GM18873 (cell line): ENCODE measurements at regions not wholly inside any gene's neighbourhood (a gene's known extent, or its start where the extent isn't known, plus 50 kb on each side); places are given as distances from the start of the nearest gene placed in this dataset.

Experiments used
- ATAC-seq: cut with Tn5 transposase; IDR thresholded peaks from one replicate; pipeline ENCODE4 v1.9.1; 2021; ENCODE audit warnings: mild to moderate bottlenecking, moderate library complexity, moderate number of reproducible peaks; ENCODE audit not compliant: unreplicated experiment, low FRiP score

DNA sequence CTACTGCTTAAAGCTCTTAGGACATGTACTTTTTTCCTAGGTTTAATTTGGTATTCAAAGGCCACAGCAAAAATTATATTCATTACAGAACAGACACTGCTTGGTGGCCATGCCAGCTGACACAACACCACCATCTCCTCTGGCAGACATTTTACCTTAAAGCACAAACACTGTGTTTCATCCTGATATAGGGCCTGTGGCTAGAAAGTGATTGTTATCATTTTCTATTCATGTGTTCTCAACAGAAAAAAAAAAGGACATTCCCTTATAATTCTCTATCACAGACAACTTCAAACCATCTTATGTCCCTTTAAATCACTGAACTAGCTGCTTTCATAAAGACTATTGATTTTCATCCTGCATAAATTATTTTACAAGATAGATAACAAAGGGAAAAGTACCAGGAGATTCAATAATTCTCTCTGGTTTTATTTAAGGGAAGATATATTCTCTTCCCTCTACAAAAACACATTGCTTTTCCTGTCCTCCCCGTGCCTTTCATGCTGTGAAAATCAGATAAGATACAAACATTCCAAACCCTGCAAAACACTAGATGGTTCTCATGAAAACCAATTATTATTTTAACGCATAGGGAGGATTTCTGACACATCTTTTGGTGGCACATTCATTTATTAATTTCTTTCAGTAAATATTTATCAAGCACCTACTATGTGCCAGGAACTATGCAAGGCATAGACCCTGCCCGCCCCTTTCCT lies 139.3 kb upstream of the TMCC3 start:
- ATAC-seq, result no peak

DNA sequence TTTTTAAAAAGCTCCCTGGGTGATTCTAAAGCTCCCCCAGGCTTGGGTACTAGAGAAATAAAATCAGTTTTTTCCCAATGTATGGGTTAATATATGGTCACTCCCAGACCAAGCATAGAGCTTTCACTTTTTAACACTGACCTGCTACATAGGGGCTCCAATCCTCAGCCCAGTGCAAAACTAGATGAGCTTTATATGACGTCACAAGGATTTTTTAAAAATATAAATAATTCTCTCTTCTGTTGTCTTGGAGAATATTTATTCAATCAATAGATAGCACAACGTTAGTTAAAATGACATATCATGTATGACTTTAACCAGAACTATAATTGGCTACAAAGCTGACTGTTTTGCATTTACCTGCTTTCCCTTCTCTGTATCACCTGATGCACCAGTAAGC lies 137.9 kb upstream of the TMCC3 start:
- ATAC-seq, result no peak

DNA sequence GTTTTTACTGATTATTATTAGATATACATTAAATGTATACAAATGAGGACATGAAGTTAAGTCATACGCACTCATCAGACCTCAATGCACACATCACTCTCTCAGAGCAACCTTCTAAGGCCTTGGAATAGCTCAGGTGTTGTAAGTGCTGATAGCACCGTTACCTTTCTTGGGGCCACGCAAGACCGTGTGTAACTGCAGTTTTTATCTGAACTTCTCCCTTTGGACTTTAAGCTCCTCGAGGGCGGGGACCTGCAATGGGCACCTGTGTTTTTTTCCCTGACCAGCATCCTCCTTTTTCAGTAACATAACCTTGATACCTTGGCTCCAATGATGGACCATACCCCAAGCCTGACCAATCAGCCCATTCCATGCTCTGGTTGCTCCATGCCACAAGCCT lies 136.5 kb upstream of the TMCC3 start:
- ATAC-seq, result no peak

DNA sequence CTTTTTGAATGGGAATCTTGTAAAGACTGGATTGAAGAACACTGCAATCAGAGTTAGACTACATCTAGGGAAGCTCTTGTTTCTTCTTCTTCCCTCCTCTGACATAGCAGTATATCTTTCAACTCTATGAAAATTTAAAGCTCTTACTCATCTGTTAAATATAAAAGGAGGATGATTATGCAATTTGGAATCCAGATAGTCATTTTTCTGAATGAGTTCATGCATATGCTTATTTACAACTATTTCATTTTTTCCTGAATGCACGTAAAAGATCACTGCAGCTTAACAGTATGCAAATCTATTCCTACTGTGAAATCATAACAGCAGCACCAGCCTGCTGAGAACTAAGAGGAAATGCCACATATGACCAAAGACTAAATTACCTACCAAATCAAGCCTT lies 133.5 kb upstream of the TMCC3 start:
- no peak for ATAC-seq

DNA sequence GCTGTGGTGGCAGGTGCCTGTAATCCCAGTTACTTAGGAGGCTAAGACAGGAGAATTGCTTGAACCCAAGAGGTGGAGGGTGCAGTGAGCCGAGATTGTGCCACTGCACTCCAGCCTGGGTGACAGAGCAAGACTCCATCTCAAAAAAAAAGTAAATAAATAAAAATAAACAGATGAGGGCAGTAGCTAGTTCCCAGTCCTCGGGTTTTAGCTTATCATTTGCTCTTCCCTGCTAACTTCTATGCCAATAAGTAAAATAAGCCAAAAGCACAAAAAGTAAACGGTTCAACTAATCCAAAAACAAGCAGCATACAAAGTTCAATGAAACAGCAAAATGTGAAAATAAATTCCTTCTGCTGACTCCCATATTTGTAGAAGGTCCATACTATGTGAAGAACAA lies 133.0 kb upstream of the TMCC3 start:
- no peak for ATAC-seq

DNA sequence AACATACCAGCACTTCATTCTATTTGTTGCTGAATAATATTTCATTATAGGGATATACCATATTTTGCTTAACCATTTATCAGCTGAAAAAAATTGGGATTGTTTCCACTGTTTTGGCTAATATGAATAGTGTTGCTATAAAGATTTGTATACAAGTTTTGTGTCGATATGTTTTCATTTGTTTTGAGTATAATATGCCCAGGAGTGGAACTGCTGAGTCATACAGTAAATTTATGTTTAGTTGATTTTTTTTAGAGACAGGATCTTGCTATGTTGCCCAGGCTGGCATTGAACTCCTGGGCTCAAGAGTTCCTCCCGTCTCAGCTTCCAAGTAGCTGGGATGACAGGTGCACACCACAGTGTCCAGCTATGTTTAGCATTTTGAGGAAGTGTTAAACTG lies 131.5 kb upstream of the TMCC3 start:
- no peak for ATAC-seq

DNA sequence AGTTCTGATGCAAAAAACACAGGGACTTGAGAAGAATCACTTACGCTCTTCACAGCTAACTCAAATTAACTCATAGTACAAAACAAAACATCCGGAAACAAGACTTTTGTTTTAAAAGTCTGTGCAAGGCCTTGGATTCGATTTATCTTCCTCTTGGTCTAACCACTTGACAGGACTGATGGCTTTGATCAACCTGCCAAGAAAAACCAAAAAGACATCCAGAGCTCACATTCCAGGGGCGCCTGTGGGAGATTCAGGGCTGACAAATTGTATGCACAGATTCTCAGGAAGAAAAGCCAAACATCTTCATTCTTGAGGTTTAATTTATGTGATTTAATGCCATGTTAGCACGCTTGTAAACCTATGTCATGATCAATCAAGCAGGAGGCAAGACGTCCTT lies 129.1 kb upstream of the TMCC3 start:
- ATAC-seq, result no peak

DNA sequence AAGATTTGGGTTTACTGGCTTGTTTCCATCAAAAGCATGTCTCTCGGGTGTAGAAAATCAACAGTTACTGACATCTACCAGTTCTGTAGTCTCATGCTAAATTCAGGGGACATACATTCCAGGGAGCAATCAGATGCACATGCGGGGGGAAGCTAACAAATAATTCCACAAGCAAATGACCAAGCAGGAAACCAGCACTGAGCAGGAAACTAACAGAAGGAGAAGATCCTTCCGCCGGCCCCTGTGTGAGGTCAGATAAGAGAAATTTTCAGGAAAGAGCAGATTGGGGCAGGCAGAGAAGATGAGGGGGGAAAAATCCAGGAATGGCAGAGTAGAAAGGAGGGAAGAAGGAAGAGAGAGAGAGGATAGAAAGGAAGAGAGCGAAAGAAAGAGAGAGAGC lies 127.6 kb upstream of the TMCC3 start:
- no peak for ATAC-seq

DNA sequence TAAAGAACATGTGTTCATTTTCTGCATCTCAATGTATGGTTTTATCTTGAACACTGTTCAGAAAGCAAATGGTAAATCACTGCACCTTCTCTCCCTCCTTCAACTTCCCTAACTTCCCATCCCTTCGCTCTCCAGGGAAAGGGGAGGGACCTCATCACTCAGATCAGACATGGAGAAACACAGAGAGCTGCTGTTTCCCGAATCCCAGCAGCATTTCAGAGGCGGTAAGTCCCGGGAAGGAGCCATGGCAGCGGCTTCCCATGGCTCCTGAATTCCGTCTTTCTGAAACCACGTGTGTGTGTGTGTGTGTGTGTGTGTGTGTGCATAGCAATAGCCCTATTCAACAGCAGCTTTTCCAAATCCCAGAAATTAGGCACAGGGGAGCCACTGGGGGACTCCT lies 125.4 kb upstream of the TMCC3 start:
- no peak for ATAC-seq

DNA sequence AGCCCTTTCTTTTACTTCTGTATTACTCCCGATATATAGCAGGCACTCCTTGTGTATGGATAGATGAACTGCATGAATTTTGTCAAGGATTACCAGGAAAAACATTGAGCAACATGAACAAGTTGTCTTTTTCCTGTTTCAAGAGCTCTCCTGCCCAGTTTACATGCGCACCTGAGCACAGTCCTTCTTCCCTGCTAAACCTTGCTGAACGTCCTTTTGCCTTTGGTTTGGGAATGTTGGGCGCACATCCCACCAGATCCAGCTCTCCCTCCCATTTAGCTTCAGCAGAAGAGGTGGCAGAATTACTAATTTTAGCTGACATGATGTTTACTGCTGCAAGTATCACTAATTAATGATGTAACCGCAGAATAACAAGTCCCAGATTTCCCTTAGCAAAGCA lies 121.4 kb upstream of the TMCC3 start:
- ATAC-seq, result no peak

DNA sequence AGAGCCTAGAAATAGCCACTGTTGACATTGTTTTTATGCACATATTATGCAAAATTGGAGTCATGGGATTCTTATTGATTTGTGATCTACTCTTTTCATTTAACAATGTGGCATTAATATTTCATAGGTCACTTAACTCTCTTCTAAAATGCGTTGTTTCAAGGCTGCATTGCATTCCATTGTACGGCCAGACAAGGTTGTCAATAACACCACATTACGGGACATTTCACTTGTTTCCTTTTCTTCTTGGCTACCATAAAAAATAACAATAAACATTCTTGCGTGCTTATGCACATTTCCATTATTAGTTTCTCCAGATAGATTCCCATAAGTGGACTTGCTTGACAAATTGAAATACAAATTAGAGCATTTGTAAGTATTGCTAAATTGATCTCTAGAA lies 120.8 kb upstream of the TMCC3 start:
- ATAC-seq, result no peak

DNA sequence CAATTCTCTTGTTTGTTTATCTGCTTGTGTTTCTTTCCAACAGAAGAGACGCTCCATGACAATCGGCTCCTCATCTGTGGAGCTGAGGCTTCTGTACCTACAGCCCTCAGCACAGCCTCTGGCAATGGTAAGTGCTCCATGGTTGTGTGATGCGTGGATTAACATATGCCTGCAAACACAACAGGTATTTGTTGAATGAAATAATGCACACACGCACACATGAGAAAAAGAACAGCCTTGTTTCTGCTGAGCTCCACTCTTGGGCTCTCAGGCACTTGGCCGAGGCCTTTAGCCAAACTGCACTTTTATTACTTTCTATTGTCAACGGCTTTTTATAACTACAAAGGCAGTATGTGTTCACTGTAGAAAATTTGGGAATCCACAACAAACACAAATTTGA lies 120.4 kb upstream of the TMCC3 start:
- ATAC-seq, result no peak

DNA sequence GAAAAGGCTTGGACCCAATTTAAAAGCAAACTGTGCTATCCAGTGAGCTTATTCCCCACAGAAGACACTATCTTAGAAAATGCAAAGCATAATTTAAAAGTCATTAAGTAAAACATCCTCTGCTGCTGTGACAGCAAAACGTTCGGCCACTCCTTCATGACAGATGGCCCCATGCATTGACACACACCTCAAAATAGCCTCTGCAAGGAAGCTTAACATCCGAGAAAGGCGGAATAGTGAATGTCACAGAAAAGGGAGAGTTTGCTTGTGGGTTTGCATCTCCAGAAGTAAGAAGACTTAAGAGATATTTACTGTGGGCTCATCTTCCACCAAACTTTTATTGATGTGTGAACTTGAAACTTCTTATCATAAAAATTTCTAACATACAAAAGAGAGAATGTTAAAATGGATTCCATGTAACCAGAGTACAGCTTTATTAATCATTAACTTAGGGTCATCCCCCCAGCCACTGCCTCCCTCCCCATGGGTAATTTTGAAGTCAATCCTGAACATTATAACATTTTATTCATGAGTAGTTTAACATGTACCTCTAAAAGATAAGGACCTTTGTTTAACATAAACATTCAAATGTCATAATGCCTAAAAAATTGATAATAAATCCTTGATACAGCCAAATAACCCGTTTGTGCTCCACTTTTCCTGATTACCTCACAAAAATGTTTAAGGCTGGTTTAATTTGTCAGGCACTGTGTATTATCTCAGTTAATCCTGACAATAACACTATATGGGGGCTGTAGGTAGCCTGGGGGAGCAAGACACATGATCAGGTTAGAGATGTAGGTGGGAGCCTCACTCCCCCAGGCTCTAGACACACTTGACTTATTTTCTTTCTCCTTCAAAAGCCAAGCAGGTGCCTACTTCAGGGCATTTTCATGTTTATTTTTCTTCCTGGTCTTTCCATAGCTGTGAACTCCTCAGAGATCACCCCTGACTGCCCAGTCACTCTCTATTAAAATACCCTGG lies 119.7 kb upstream of the TMCC3 start:
- ATAC-seq, result no peak

DNA sequence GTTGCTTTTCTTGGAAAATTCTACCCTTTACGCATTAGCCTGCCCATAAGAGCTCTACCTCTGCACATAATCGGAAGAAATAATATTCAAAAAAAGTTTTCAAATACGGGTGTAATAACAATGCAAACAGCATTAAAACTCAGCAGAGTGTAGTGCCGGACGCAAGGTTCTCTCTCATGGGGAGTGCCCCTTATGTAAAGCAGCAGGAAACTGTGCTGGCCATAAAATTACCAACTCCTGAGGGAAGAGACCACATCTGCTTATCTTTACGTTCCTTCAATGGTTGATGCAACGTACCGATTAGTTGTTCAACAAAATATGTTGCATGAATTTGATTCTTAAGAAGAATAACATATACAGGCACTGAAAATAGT lies 118.7 kb upstream of the TMCC3 start:
- peak; percentile 72 for ATAC-seq

DNA sequence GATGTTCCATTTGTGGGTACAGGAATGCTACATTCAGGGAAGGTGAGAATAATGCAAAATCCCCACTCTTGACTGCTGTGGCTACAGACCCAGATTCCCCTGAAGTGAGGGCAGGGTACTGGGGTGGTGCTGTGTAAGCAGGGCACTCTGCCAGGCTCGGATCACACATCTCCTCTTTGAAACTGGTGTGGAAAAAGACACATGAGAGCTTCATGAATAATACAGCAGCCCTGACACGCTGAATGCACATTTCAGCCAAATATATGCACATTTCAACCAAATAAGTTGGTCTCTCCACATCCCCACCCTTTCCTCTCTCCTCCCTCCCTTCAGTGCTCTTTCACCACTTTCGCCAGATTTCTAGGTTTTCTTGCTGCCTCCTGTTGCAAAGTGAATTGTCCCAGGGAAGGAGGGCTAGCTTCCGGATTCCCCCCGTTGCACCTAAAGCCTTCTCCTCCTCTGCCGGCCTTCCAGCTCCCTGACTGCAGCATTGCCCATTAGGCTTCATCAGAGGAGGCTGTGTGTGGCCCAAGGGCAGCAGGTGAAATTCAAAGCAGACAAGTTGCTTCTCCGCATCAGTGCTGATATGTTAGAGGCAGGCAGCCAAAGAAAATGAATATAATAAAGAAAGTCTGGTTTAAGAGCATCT lies 118.2 kb upstream of the TMCC3 start:
- peak; percentile 26 for ATAC-seq

DNA sequence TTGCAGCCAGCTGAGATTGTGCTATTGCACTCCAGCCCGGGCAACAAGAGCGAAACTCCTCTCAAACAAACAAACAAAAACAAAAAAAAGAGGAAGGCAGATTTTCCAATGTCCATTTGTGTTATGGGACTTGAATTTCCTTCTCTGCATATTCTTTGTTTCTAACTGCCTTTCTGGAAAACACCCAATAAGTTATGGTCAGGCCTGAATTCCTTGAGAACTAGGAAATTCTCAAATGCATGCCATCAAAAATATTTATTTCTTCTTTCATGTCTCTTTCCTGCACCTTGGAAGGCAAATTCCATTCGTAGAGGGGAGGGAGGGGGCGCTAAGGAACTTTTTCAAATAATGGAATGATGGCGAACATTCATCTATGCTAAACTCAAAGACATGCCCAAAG lies 117.6 kb upstream of the TMCC3 start:
- ATAC-seq, result no peak

DNA sequence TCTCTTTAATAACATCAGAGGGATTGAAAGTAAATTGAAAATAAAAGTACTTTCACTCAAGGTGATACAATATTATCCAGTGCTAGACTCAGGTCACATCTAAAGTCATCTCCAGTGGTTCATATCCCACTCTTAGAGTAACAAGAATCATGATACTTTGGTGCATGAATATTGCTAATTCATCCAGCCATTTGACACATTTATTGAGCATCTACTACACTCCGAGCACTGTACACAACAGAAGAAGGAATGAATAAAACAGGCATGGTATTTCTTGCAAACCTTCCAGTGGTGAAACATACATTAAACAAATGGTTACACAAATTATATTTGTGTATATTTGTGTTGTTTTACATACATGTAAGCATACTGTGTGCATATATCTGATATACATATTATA lies 116.0 kb upstream of the TMCC3 start:
- no peak for ATAC-seq

DNA sequence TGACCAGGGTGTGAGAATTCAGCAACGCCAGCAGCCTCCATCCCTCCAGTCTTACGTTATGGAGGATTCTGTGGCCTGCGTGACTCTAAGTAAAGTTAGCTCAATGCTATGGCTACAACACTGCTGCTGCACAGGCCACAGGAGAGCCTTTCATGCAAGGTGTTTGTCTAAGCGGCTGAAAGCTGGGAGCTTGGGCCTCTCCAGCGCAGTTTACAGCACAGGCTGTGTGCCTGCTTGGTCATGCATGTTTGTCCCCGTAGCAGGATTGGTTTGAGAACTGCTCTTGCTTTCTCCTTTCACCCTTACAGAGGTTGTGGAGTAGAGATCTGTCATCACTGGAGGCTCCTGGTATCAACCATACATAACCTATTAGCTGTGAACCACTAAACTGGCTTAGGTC lies 113.1 kb upstream of the TMCC3 start:
- no peak for ATAC-seq

DNA sequence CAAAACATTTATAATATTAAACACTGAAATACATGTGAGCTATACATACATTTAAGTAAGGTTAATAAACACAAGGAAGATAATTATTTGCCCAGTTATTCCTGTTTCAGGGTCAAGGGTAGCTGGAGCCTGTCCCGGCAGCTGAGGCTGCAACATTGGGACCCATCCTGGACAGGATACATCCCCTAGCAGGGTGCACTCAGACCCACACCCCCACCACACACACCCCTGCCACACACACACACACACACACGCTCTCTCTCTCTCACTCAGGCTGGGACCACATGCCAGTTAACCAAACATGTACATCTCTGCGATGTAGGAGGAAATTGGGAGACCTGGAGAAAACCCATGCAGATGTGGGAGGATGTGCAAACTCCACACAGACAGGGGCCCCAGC lies 112.6 kb upstream of the TMCC3 start:
- ATAC-seq, result no peak

DNA sequence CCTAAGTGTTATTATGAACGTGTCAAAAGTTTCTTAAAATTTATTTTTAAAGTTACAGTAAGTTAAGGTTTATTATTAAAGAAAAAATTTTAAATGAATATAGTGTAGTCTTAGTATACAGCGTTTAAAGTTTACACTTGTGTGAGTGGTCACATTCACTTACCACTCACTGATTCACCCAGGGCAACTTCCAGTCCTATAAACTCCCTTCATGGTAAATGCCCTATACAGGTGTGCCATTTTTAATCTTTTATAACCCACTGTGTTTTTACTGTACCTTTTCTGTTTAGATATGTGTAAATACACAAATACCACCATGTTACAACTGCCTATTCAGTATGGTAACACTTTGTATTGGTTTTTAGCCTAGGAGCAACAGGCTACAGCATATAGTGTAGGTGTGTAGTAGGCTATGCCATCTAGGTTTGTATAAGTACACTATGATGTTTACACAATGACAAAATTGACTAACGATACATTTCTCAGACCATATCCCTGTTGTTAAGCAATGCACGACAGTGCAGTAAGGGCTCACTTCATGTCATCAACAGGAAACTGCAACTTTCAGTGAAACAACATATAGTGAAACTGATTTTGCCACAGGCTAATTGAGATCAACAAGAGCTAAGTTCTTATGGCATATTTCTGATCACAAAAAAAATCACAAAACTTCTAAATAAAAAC lies 112.0 kb upstream of the TMCC3 start:
- peak; percentile 77 for ATAC-seq

DNA sequence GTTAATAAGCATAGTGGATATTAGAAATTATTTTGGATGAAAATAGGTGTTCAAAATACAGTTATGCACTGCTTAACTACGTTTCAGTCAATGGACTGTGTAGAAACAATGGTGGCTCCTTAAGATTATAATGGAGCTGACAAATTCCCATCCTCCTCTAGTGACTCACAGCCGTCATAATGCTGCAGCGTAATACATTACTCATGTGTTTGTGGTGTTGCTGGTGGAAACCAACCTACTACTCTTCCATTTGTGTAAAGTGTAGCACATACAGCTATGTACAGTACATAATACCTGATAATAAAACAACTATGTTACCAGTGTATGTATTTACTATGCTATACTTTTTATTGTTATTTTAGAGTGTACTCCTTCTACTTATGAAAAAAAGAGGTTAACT lies 111.2 kb upstream of the TMCC3 start:
- ATAC-seq, result no peak
